Adrenal gland (tissue), 9 donors: ENCODE measurements at regions not wholly inside any gene's neighbourhood (a gene's known extent, or its start where the extent isn't known, plus 50 kb on each side); places are given as distances from the start of the nearest gene placed in this dataset.
A peak's percentile ranks its signal among the peaks of the same experiment; 100 is the strongest.

ENCODE experiments used
- DNase-seq, 7 donors: peaks; one replicate each; pipeline ENCODE4 v3.0.0-alpha.2; 2019 to 2020
- H3K27ac ChIP-seq, 5 donors: fragments of 200-600 bp; sonication (generic) in 4 of 5; 1 replicate in 3 of 5; 2 replicates in 2 of 5; pipeline versions ENCODE4 v1.5.1 to v1.8.0; 2016 to 2020; ENCODE audit warnings: mild to moderate bottlenecking in 1 of 5
- H3K27me3 ChIP-seq: fragments of 200-600 bp; 2 replicates; pipeline ENCODE4 v1.8.0; 2021
- H3K36me3 ChIP-seq, 2 donors: fragments of 200-600 bp; replicated peaks in 1 of 2; 1 replicate in 1 of 2; 2 replicates in 1 of 2; pipeline versions ENCODE4 v1.5.1 to v1.8.0; 2018 to 2022
- H3K4me1 ChIP-seq, 2 donors: fragments of 200-600 bp; replicated peaks in 1 of 2; 1 replicate in 1 of 2; 2 replicates in 1 of 2; pipeline versions ENCODE4 v1.5.1 to v1.8.0; 2018 to 2021
- H3K4me3 ChIP-seq, 4 donors: fragments of 200-600 bp; sonication (generic) in 3 of 4; one replicate each; pipeline ENCODE4 v1.5.1; 2016 to 2018
- H3K9me3 ChIP-seq, 3 donors: fragments of 200-600 bp; sonication (generic) in 1 of 3; replicated peaks in 1 of 3; 1 replicate in 2 of 3; 2 replicates in 1 of 3; pipeline versions ENCODE4 v1.5.1 to v1.8.0; 2016 to 2021
- CTCF ChIP-seq, 6 experiments: fragments of 450-650 bp in 4 of 6; fragments of 200-600 bp in 2 of 6; sonication (generic) in 1 of 6; IDR thresholded peaks; 1 replicate in 5 of 6; 2 replicates in 1 of 6; pipeline versions ENCODE4 v1.5.1 to v1.8.0; 2016 to 2021; ENCODE audit warnings: antibody characterized with exemption in 6 of 6, mild to moderate bottlenecking in 2 of 6, moderate library complexity in 1 of 6
- POLR2A ChIP-seq, 2 donors: fragments of 450-650 bp; IDR thresholded peaks; one replicate each; pipeline ENCODE4 v1.6.1; 2017; ENCODE audit warnings: antibody characterized with exemption in 2 of 2, mild to moderate bottlenecking in 2 of 2, moderate library complexity in 1 of 2
- WGBS, 4 donors: extraction: QIAGEN DNeasy Blood & Tissue Kit in 2 of 4; methylation state at CpG; one replicate each; pipeline versions ENCODE4 v1.1.5 to v1.1.7; 2013 to 2017; 5-methylcytosine and 5-hydroxymethylcytosine counted together
- intact Hi-C, 2 donors: fragments of 100-400 bp; cut with DNase I; formaldehyde crosslinking; loops; one replicate each; pipeline versions ENCODE4 v1.14.1 to v1.15.0; 2022 to 2023
- donor health status: healthy with polysubstance abuse.
- donor health status: Bipolar disorder and iron deficiency.
- donor health status: DM: yes; HTN: yes; CAD: no.
- donor health status: DM: no; HTN: no; CAD: no.
- donor health status: DM: no; HTN: no; CAD: no.

DNA sequence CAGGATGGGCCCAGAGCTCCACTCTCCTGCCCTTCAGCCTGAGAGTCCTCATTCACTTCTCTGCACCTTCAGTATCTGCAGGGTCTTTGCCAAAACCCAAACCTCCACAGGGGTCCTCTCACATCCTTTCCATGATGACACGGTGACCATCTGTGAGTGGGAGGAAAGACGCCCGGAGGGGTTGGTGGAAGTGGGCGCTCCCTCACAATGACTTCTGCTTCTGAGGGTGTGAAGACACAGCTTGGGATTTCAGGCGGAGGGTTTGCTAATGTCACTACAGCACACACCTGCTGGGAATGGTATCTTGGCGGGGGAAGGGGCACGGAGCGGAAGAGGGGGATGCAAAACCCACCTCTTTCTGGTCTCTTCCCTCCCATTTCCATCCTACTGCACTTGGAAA lies 115.1 kb upstream of the SDK2 start:
- Histone ChIP-seq H3K27me3 (no peaks in the 10 kb centered on the region), H3K9me3 (no peaks in the 10 kb centered on the region), H3K36me3 (no peaks in the 10 kb centered on the region), H3K4me1 (no peaks in the 10 kb centered on the region), H3K27ac (no peak overlapping the region), H3K4me3 (no peak overlapping the region)
- 79 to 83% (median 81%) methylated on average over 8 of the region's 8 CpGs for WGBS, 4 donors
- DNase-seq: no peak
- intact Hi-C loops: no loop called here
- TF ChIP-seq CTCF (IDR thresholded peaks at IDR 0.05): no peak
- TF ChIP-seq POLR2A (IDR thresholded peaks at IDR 0.05): no peak

DNA sequence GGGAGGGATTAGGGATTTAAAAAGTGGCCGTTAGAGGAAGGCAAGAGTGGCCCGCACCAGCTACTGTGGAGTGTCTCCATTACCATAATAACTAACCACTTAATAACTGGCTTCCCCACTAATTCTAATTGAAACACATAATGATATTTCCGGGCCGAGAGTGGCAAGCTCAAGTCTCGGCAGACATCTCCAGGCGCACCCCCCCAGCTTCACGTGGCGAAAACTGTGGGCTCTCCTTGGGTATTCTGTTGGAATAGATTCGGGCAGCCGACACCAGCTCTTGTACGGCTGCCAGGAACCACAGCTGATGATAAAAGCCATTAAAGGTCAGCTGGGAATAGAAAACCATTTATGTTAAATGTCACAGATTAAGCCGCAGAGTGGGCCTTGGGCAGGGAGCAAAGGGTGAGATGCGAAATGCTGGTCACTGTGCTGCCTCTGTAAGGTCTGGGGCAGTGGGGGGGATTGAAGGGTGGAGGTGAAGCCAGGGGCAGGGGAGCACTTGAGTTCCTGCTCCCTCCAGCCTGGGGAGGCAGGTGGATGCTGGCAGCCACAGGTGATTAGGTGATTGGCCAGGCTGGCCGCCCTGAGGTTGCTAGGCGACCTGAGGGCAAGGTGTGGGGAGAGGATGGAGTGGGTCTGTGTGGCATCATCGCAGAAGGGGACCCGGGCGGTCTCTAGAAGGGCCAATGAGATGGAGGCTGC lies 115.6 kb upstream of the SDK2 start:
- 40 to 58% (median 52%) methylated on average over 14 to 18 of the region's 18 CpGs for WGBS, 4 donors
- Histone ChIP-seq H3K27me3 (no peaks in the 10 kb centered on the region), H3K4me1 (no peaks in the 10 kb centered on the region), H3K36me3 (no peaks in the 10 kb centered on the region), H3K27ac (no peak overlapping the region), H3K9me3 (no peaks in the 10 kb centered on the region), H3K4me3 (no peak overlapping the region)
- TF ChIP-seq POLR2A (IDR thresholded peaks at IDR 0.05) (no peak), CTCF (IDR thresholded peaks at IDR 0.05) (no peak)
- peak in 3 of 7 donors; percentile 11 to 69 (median 22) for DNase-seq
- intact Hi-C loops: no loop called here

DNA sequence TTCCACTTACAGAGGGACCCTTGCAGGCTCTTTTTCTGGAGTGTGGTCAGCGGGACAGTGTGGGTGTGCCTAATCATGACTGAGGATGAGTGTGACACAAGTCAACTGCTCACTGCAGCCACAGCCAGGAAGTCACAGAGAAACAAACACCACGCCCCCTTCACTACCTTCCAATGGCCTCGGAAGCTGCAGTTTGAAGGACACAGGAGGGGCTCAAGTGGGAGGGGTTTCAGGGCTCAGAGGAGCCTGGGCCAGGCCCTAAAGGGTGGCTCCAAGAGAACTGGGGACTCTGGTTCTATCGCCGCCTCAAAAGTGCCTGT lies 116.2 kb upstream of the SDK2 start:
- DNase-seq: no peak
- H3K36me3 ChIP-seq: no peaks in the 10 kb centered on the region
- no peaks in the 10 kb centered on the region for H3K4me1 ChIP-seq
- H3K27me3 ChIP-seq: no peaks in the 10 kb centered on the region
- H3K27ac ChIP-seq: no peak overlapping the region
- intact Hi-C loops: no loop called here
- TF ChIP-seq POLR2A (IDR thresholded peaks at IDR 0.05): no peak
- WGBS, 4 donors: 74 to 96% (median 74%) methylated on average over 4 to 5 of the region's 5 CpGs
- H3K9me3 ChIP-seq: no peaks in the 10 kb centered on the region
- H3K4me3 ChIP-seq: no peak overlapping the region

DNA sequence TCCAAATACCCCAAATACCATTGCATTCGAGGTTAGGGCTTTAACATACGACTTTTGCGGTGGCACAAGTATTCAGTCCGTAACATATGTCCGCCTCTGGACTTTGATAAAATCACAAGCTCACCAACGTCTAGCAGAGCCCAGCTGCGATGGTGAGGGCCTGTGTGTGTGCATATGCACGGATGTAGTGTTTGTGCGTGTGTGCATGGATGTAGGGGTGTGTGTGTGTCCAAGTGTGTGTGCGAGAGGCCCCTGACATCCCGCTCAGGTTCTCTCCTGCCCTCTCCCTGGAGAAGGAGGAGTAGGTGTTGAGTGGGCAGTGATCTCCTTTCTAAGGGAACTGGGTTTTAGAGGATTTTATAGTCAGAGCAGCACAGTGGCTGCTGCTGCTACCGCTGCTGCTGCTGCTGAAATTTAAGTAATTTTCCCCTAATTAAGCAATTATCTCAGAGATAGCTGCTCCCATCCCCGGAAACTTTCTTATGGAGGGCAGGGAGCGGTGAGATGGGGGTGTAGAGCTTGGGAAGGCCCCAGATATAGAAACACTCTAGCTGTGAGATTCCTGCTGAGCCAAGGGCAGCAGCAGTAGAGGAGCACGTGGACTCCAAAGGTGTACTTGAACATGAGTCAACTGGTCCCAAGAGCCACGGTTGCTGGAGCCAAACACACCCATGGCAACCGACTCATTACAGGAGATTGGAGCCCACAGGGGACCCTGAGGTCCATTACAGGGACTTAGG lies 121.7 kb upstream of the SDK2 start:
- no peaks in the 10 kb centered on the region for H3K27me3 ChIP-seq
- H3K4me3 ChIP-seq: no peak overlapping the region
- TF ChIP-seq CTCF (IDR thresholded peaks at IDR 0.05) (no peak), POLR2A (IDR thresholded peaks at IDR 0.05) (no peak)
- peaks cover 6 to 9% of the 10 kb centered on the region in 2 donors for H3K4me1 ChIP-seq
- H3K27ac ChIP-seq: no peak overlapping the region
- H3K36me3 ChIP-seq: no peaks in the 10 kb centered on the region
- WGBS, 4 donors: 82 to 86% (median 83%) methylated on average over 17 of the region's 17 CpGs
- H3K9me3 ChIP-seq: no peaks in the 10 kb centered on the region
- no peak for DNase-seq
- intact Hi-C loops: no loop called here

- DNase-seq: no peak
- WGBS, 4 donors: 88 to 95% (median 91%) methylated on average over 2 to 7 of the region's 7 CpGs
- Histone ChIP-seq H3K27ac (no peak overlapping the region), H3K36me3 (no peaks in the 10 kb centered on the region), H3K4me3 (no peak overlapping the region), H3K9me3 (no peaks in the 10 kb centered on the region), H3K4me1 (peaks cover 6 to 14% of the 10 kb centered on the region in 2 donors), H3K27me3 (no peaks in the 10 kb centered on the region)
- intact Hi-C loops: no loop called here
- TF ChIP-seq POLR2A (IDR thresholded peaks at IDR 0.05) (no peak), CTCF (IDR thresholded peaks at IDR 0.05) (no peak)
Observed at GRCh38 chr17:73767696-73768095, 123.5 kb upstream of the SDK2 start.
